Panc1 (cell line): ENCODE measurements at regions not wholly inside any gene's neighbourhood (a gene's known extent, or its start where the extent isn't known, plus 50 kb on each side); places are given as distances from the start of the nearest gene placed in this dataset.

Experiments
- ATAC-seq: fragments of 200-7000 bp; cut with Tn5 transposase; 2 replicates; pipeline ENCODE4 v1.9.1; 2020; ENCODE audit warnings: mild to moderate bottlenecking, moderate library complexity
- BruUV-seq: library from RNA; stranded (reverse); fragments of 400-500 nt; replicated peaks from 2 replicates; lab custom pipeline; 2021; lab: Mats Ljungman, UMichigan
- CTCF ChIA-PET: fragments of 300-600 bp; sonication (Branson Sonifier 250); formaldehyde crosslinking; loops from one replicate; lab custom pipeline; 2022; ENCODE audit warnings: antibody characterized with exemption; lab: Charles Lee
- POLR2A ChIA-PET: fragments of 300-600 bp; sonication (Branson Sonifier 250); formaldehyde crosslinking; loops from one replicate; lab custom pipeline; 2022; ENCODE audit warnings: antibody characterized with exemption; lab: Charles Lee
- DNase-seq: peaks from one replicate; pipeline ENCODE4 v3.0.0-alpha.2; 2010; ENCODE audit warnings: low read depth, low spot score
- H3K27ac ChIP-seq: 2 replicates; pipeline ENCODE4 v1.5.1; 2011; ENCODE audit warnings: mild to moderate bottlenecking, low read length, inconsistent platforms
- H3K27me3 ChIP-seq: fragments of 200-500 bp; sonication (Bioruptor generic); 2 replicates; pipeline ENCODE4 v1.6.0; 2014; ENCODE audit warnings: low read length, inconsistent platforms; ENCODE audit not compliant: control insufficient read depth, insufficient read depth
- H3K36me3 ChIP-seq: fragments of 200-500 bp; sonication (Bioruptor generic); 2 replicates; pipeline ENCODE4 v1.5.1; 2014; ENCODE audit warnings: inconsistent platforms, mild to moderate bottlenecking, low read length, moderate library complexity; ENCODE audit not compliant: control insufficient read depth, insufficient read depth
- H3K4me1 ChIP-seq: 2 replicates; pipeline ENCODE4 v1.5.1; 2011; ENCODE audit warnings: inconsistent platforms, mild to moderate bottlenecking, low read length, moderate library complexity; ENCODE audit not compliant: control insufficient read depth, insufficient read depth
- H3K4me3 ChIP-seq, 2 experiments: 2 replicates each; pipeline ENCODE4 v1.5.1; 2011 to 2012; ENCODE audit warnings: low read depth in 2 of 2, low read length in 2 of 2, mild to moderate bottlenecking in 2 of 2, inconsistent platforms in 1 of 2, moderate library complexity in 1 of 2
- H3K9me3 ChIP-seq: fragments of 200-500 bp; sonication (Bioruptor generic); 2 replicates; pipeline ENCODE4 v1.5.1; 2014; ENCODE audit warnings: low read depth, mild to moderate bottlenecking, inconsistent platforms, low read length, moderate library complexity; ENCODE audit not compliant: control insufficient read depth, insufficient read depth
- CTCF ChIP-seq: fragments of 450-650 bp; IDR thresholded peaks from 2 replicates; pipeline ENCODE4 v1.5.1; 2017; ENCODE audit warnings: mild to moderate bottlenecking
- POLR2AphosphoS5 ChIP-seq: IDR thresholded peaks from 2 replicates; pipeline ENCODE4 v1.6.1; 2012; ENCODE audit warnings: mild to moderate bottlenecking, low read depth, low read length, moderate library complexity
- REST ChIP-seq, 2 experiments: IDR thresholded peaks; 2 replicates each; pipeline ENCODE4 v1.6.1; 2011 to 2012; ENCODE audit warnings: low read depth in 2 of 2, control low read depth in 1 of 2, low read length in 1 of 2, mild to moderate bottlenecking in 1 of 2, moderate library complexity in 1 of 2; ENCODE audit not compliant: insufficient read depth in 1 of 2
- SIN3A ChIP-seq: IDR thresholded peaks from 2 replicates; pipeline ENCODE4 v1.6.1; 2012; ENCODE audit warnings: low read depth, mild to moderate bottlenecking, low read length, moderate library complexity, borderline replicate concordance; ENCODE audit not compliant: insufficient read depth
- TCF7L2 ChIP-seq: IDR thresholded peaks from 2 replicates; pipeline ENCODE4 v1.6.1; 2011; ENCODE audit warnings: mild to moderate bottlenecking, low read depth, low read length, inconsistent platforms
- in situ Hi-C: cut with HindIII; loops from 2 replicates; pipeline ENCODE4 v1.10.0; 2016; ENCODE audit warnings: low sequenced_read_pairs, low pct_unique_long_range_greater_than_20kb
- intact Hi-C: fragments of 100-400 bp; cut with micrococcal nuclease; formaldehyde crosslinking; loops from one replicate; pipeline ENCODE4 v1.10.0; 2022; ENCODE audit not compliant: unreplicated experiment

GRCh38 chr2:187614756-187615155 lies 60.5 kb upstream of the TFPI start:
- ChIA-PET CTCF (no interaction called here), POLR2A (no interaction called here)
- no peaks in the 10 kb centered on the region for H3K27me3 ChIP-seq
- no peak overlapping the region for H3K4me3 ChIP-seq
- DNase-seq, result no peak
- in situ Hi-C loops, result no loop called here
- no peaks in the 10 kb centered on the region for H3K4me1 ChIP-seq
- BruUV-seq, result no TSS peak
- no peaks in the 10 kb centered on the region for H3K9me3 ChIP-seq
- ATAC-seq, result no peak
- no peak overlapping the region for H3K27ac ChIP-seq
- H3K36me3 ChIP-seq, result no peaks in the 10 kb centered on the region
- intact Hi-C loops, result no loop called here
- TF ChIP-seq CTCF, result no peak

GRCh38 chr2:187615364-187615763 lies 61.1 kb upstream of the TFPI start:
- no peaks in the 10 kb centered on the region for H3K36me3 ChIP-seq
- H3K27ac ChIP-seq, result no peak overlapping the region
- intact Hi-C loops, result no loop called here
- H3K27me3 ChIP-seq, result no peaks in the 10 kb centered on the region
- no peak overlapping the region for H3K4me3 ChIP-seq
- TF ChIP-seq SIN3A, result no peak
- no peak for TF ChIP-seq TCF7L2
- TF ChIP-seq REST (IDR thresholded peaks at IDR 0.05; ENCODE audit: insufficient read depth in 1 of 2, low read depth in 2 of 2, low read length in 1 of 2), result no peak
- TF ChIP-seq POLR2AphosphoS5, result no peak
- TF ChIP-seq CTCF, result no peak
- H3K9me3 ChIP-seq, result no peaks in the 10 kb centered on the region
- ATAC-seq (no peak), DNase-seq (no peak)
- BruUV-seq, result no TSS peak
- CTCF ChIA-PET, result interaction anchor here (0.6 kb wide), 1 partner anchor 50 kb away, joined by 4 read pairs; no protein-coding TSS in a partner anchor
- no peaks in the 10 kb centered on the region for H3K4me1 ChIP-seq
- in situ Hi-C loops, result no loop called here
- POLR2A ChIA-PET, result no interaction called here

- no peak overlapping the region for H3K27ac ChIP-seq
- TF ChIP-seq SIN3A, result no peak
- TF ChIP-seq POLR2AphosphoS5, result no peak
- no peak for TF ChIP-seq TCF7L2
- no peak for TF ChIP-seq CTCF
- TF ChIP-seq REST (IDR thresholded peaks at IDR 0.05; ENCODE audit: insufficient read depth in 1 of 2, low read depth in 2 of 2, low read length in 1 of 2), result no peak
- no peak overlapping the region for H3K4me3 ChIP-seq
- ATAC-seq (no peak), DNase-seq (no peak)
- intact Hi-C loops (no loop called here), in situ Hi-C loops (no loop called here)
- H3K9me3 ChIP-seq, result no peaks in the 10 kb centered on the region
- no peaks in the 10 kb centered on the region for H3K27me3 ChIP-seq
- ChIA-PET POLR2A (no interaction called here), CTCF (interaction anchor here (0.6 kb wide), 1 partner anchor 49 kb away, joined by 4 read pairs; no protein-coding TSS in a partner anchor)
- no peaks in the 10 kb centered on the region for H3K4me1 ChIP-seq
- no peaks in the 10 kb centered on the region for H3K36me3 ChIP-seq
- no TSS peak for BruUV-seq
Measured at GRCh38 chr2:187615902-187616301, 61.7 kb upstream of the TFPI start.
